GM23248 (cell line): ENCODE measurements at regions not wholly inside any gene's neighbourhood (a gene's known extent, or its start where the extent isn't known, plus 50 kb on each side); places are given as distances from the start of the nearest gene placed in this dataset.

Source experiments
- DNase-seq: peaks from one replicate; pipeline ENCODE4 v3.0.0-alpha.2; 2015
- H2AFZ ChIP-seq: fragments of 200-600 bp; sonication (generic); 2 replicates; pipeline ENCODE4 v1.6.1; 2016; ENCODE audit warnings: antibody characterized with exemption
- H3F3A ChIP-seq: fragments of 200-600 bp; sonication (generic); 2 replicates; pipeline ENCODE4 v1.6.1; 2016; ENCODE audit warnings: mild to moderate bottlenecking, antibody characterized with exemption, mixed run types; ENCODE audit not compliant: insufficient read depth
- H3K27ac ChIP-seq: fragments of 200-600 bp; sonication (generic); 2 replicates; pipeline ENCODE4 v1.5.1; 2016; ENCODE audit warnings: mild to moderate bottlenecking
- H3K27me3 ChIP-seq: fragments of 200-600 bp; sonication (generic); replicated peaks from 2 replicates; pipeline ENCODE4 v1.6.1; 2016; ENCODE audit warnings: mild to moderate bottlenecking; ENCODE audit not compliant: insufficient read depth
- H3K36me3 ChIP-seq: fragments of 200-600 bp; sonication (generic); 2 replicates; pipeline ENCODE4 v1.6.1; 2016; ENCODE audit warnings: low read depth, mild to moderate bottlenecking
- H3K4me1 ChIP-seq: fragments of 200-600 bp; sonication (generic); 2 replicates; pipeline ENCODE4 v1.6.1; 2016; ENCODE audit warnings: mild to moderate bottlenecking; ENCODE audit not compliant: insufficient read depth
- H3K4me2 ChIP-seq: fragments of 200-600 bp; sonication (generic); one replicate; pipeline ENCODE4 v1.6.1; 2016; ENCODE audit warnings: mild to moderate bottlenecking; ENCODE audit not compliant: unreplicated experiment
- H3K4me3 ChIP-seq: fragments of 200-600 bp; sonication (generic); 2 replicates; pipeline ENCODE4 v1.5.1; 2016; ENCODE audit warnings: mild to moderate bottlenecking
- H3K79me2 ChIP-seq: fragments of 200-600 bp; sonication (generic); 2 replicates; pipeline ENCODE4 v1.6.1; 2016; ENCODE audit warnings: mild to moderate bottlenecking; ENCODE audit not compliant: insufficient read depth
- H3K9ac ChIP-seq: fragments of 200-600 bp; sonication (generic); 2 replicates; pipeline ENCODE4 v1.6.1; 2016; ENCODE audit warnings: mild to moderate bottlenecking
- H3K9me2 ChIP-seq: fragments of 200-600 bp; sonication (generic); 2 replicates; pipeline ENCODE4 v1.6.1; 2016; ENCODE audit warnings: mixed run types, mild to moderate bottlenecking, moderate library complexity; ENCODE audit not compliant: insufficient read depth
- H3K9me3 ChIP-seq: fragments of 200-600 bp; sonication (generic); one replicate; pipeline ENCODE4 v1.6.1; 2017; ENCODE audit warnings: low read depth
- H4K20me1 ChIP-seq: fragments of 200-600 bp; sonication (generic); 2 replicates; pipeline ENCODE4 v1.6.0; 2016; ENCODE audit not compliant: insufficient read depth
- EZH2 ChIP-seq: fragments of 200-600 bp; sonication (generic); IDR thresholded peaks from 2 replicates; pipeline ENCODE4 v1.6.1; 2018; ENCODE audit warnings: antibody characterized with exemption, mild to moderate bottlenecking; ENCODE audit not compliant: insufficient read depth, poor library complexity, severe bottlenecking
- EZH2phosphoT487 ChIP-seq: fragments of 200-600 bp; sonication (generic); IDR thresholded peaks from 2 replicates; pipeline ENCODE4 v1.6.1; 2018; ENCODE audit warnings: antibody characterized with exemption, moderate library complexity, mild to moderate bottlenecking, low read depth; ENCODE audit not compliant: insufficient read depth
- WGBS, 2 experiments: methylation state at CpG; one replicate each; pipeline ENCODE4 v1.1.6; 2015 to 2017; ENCODE audit warnings: low lambda C conversion rate in 2 of 2, low coverage in 1 of 2; ENCODE audit errors: missing lambda C conversion rate in 2 of 2; 5-methylcytosine and 5-hydroxymethylcytosine counted together
- in situ Hi-C: fragments of 300-500 bp; cut with MboI; formaldehyde crosslinking; loops from 2 replicates; pipeline ENCODE4 v1.15.0; 2020

- TF ChIP-seq EZH2phosphoT487 (no peak), EZH2 (no peak)
- Histone ChIP-seq H3F3A (peaks cover 20% of the 10 kb centered on the region), H3K9me2 (no peaks in the 10 kb centered on the region), H3K79me2 (no peaks in the 10 kb centered on the region), H3K27me3 (peaks cover 10% of the 10 kb centered on the region; the same call in 1 of the 2 replicates), H3K36me3 (no peaks in the 10 kb centered on the region), H3K9ac (no peak overlapping the region), H3K4me3 (no peak overlapping the region), H4K20me1 (no peaks in the 10 kb centered on the region), H3K4me1 (peaks cover 37% of the 10 kb centered on the region), H3K4me2 (peak overlapping the region; percentile 32), H3K27ac (no peak overlapping the region), H3K9me3 (no peaks in the 10 kb centered on the region), H2AFZ (no peak overlapping the region)
- in situ Hi-C loops, result no loop called here
- whole genome bisulfite sequencing, 2 experiments, result 51% methylated on average over 4 of the region's 4 CpGs
- peak; percentile 50 for DNase-seq
These were observed 60.9 kb upstream of the LANCL2 start for GRCh38 chr7:55304018-55304762.

GRCh38 chr7:55305135-55305534 is 60.0 kb upstream of the LANCL2 start:
- no peaks in the 10 kb centered on the region for H3K9me2 ChIP-seq
- no peaks in the 10 kb centered on the region for H4K20me1 ChIP-seq
- TF ChIP-seq EZH2phosphoT487 (no peak), EZH2 (no peak)
- peaks cover 20% of the 10 kb centered on the region for H3F3A ChIP-seq
- no peak for DNase-seq
- no peak overlapping the region for H2AFZ ChIP-seq
- H3K36me3 ChIP-seq, result no peaks in the 10 kb centered on the region
- in situ Hi-C loops, result no loop called here
- H3K9ac ChIP-seq, result no peak overlapping the region
- H3K4me1 ChIP-seq, result peaks cover 41% of the 10 kb centered on the region
- no peaks in the 10 kb centered on the region for H3K79me2 ChIP-seq
- peaks cover 8% of the 10 kb centered on the region; the same call in 1 of the 2 replicates for H3K27me3 ChIP-seq
- H3K9me3 ChIP-seq, result no peaks in the 10 kb centered on the region
- H3K27ac ChIP-seq, result no peak overlapping the region
- H3K4me2 ChIP-seq, result no peak overlapping the region
- H3K4me3 ChIP-seq, result no peak overlapping the region
- WGBS, 2 experiments, result 64 to 67% methylated on average over 1 of the region's 1 CpG

GRCh38 chr7:55306331-55306730 is 58.8 kb upstream of the LANCL2 start:
- Histone ChIP-seq H3K27me3 (peaks cover 3% of the 10 kb centered on the region; the same call in 1 of the 2 replicates), H3K36me3 (no peaks in the 10 kb centered on the region), H3K27ac (no peak overlapping the region), H3K79me2 (no peaks in the 10 kb centered on the region), H3K4me2 (no peak overlapping the region), H3F3A (peaks cover 20% of the 10 kb centered on the region), H3K9me2 (no peaks in the 10 kb centered on the region), H4K20me1 (no peaks in the 10 kb centered on the region), H3K4me3 (no peak overlapping the region), H3K4me1 (peaks cover 41% of the 10 kb centered on the region), H3K9ac (no peak overlapping the region), H3K9me3 (no peaks in the 10 kb centered on the region), H2AFZ (no peak overlapping the region)
- 37 to 38% methylated on average over 3 of the region's 3 CpGs for WGBS, 2 experiments
- peak; percentile 56 for DNase-seq
- in situ Hi-C loops, result no loop called here
- TF ChIP-seq EZH2phosphoT487 (no peak), EZH2 (no peak)

- no peak overlapping the region for H3K4me3 ChIP-seq
- H4K20me1 ChIP-seq, result no peaks in the 10 kb centered on the region
- H3K27ac ChIP-seq, result peak overlapping the region; percentile 35
- H3K79me2 ChIP-seq, result no peaks in the 10 kb centered on the region
- no peak overlapping the region for H3K9ac ChIP-seq
- no peaks in the 10 kb centered on the region for H3K9me3 ChIP-seq
- H3K36me3 ChIP-seq, result no peaks in the 10 kb centered on the region
- no peak overlapping the region for H2AFZ ChIP-seq
- no peak overlapping the region for H3K4me2 ChIP-seq
- peaks cover 41% of the 10 kb centered on the region for H3K4me1 ChIP-seq
- no peaks in the 10 kb centered on the region for H3K9me2 ChIP-seq
- peaks cover 20% of the 10 kb centered on the region for H3F3A ChIP-seq
- WGBS, 2 experiments, result 88 to 92% methylated on average over 4 of the region's 4 CpGs
- no peak for TF ChIP-seq EZH2
- no peak for TF ChIP-seq EZH2phosphoT487
- no peaks in the 10 kb centered on the region for H3K27me3 ChIP-seq
- DNase-seq, result peak; percentile 38
- in situ Hi-C loops, result no loop called here
These were observed 57.8 kb upstream of the LANCL2 start for GRCh38 chr7:55307123-55307916.
